SK-N-SH treated with all-trans-retinoic acid at 6 μM for 48 hours (cell line): ENCODE measurements at regions not wholly inside any gene's neighbourhood (a gene's known extent, or its start where the extent isn't known, plus 50 kb on each side); places are given as distances from the start of the nearest gene placed in this dataset.

ENCODE experiments used
- PATZ1 ChIP-seq: fragments of 250-450 bp; sonication (Bioruptor Pico); IDR thresholded peaks from 2 replicates; pipeline ENCODE4 v1.8.0; 2020; ENCODE audit warnings: mild to moderate bottlenecking, moderate library complexity, borderline replicate concordance
- PPARA ChIP-seq: fragments of 250-450 bp; sonication (Bioruptor Pico); IDR thresholded peaks from 2 replicates; pipeline ENCODE4 v1.5.0; 2020; ENCODE audit warnings: mild to moderate bottlenecking, borderline replicate concordance
- TCF4 ChIP-seq: fragments of 250-450 bp; sonication (Bioruptor Pico); IDR thresholded peaks from 2 replicates; pipeline ENCODE4 v1.8.0; 2021; ENCODE audit warnings: mild to moderate bottlenecking, moderate library complexity, borderline replicate concordance
- ZFP3 ChIP-seq: fragments of 250-450 bp; sonication (Bioruptor Pico); IDR thresholded peaks from 2 replicates; pipeline ENCODE4 v1.5.0; 2020; ENCODE audit warnings: mild to moderate bottlenecking, moderate library complexity
- ZFP30 ChIP-seq: fragments of 450-650 bp; formaldehyde crosslinking; IDR thresholded peaks from 2 replicates; pipeline ENCODE4 v1.5.0; 2022; ENCODE audit warnings: mild to moderate bottlenecking, moderate library complexity
- ZNF565 ChIP-seq: fragments of 450-650 bp; formaldehyde crosslinking; conservative IDR thresholded peaks from 2 replicates; pipeline ENCODE4 v1.5.0; 2020; ENCODE audit warnings: low read depth, mild to moderate bottlenecking, moderate library complexity
- ZNF8 ChIP-seq: fragments of 450-650 bp; formaldehyde crosslinking; IDR thresholded peaks from 2 replicates; pipeline ENCODE4 v1.5.0; 2020; ENCODE audit warnings: mild to moderate bottlenecking, moderate library complexity

- TF ChIP-seq TCF4 (CRISPR knock-in tag) (no peak), PATZ1 (CRISPR knock-in tag) (no peak), ZNF8 (no peak), ZFP30 (CRISPR knock-in tag) (no peak), ZNF565 (CRISPR knock-in tag) (no peak), PPARA (no peak), ZFP3 (CRISPR knock-in tag) (no peak)
Observed at GRCh38 chr2:5229574-5229973, 462.6 kb upstream of the SOX11 start.
